Islet of Langerhans (tissue), 1 donor: ENCODE measurements at regions not wholly inside any gene's neighbourhood (a gene's known extent, or its start where the extent isn't known, plus 50 kb on each side); places are given as distances from the start of the nearest gene placed in this dataset.

Source experiments
- FAIRE-seq: peaks from one replicate; lab custom pipeline; 2011; peaks lifted over from hg19 to GRCh38; lab: Jason Lieb, UNC

- FAIRE-seq = no peak
These were observed 284.5 kb upstream of the KLF6 start for GRCh38 chr10:4069491-4069890.

- FAIRE-seq = no peak
These were observed 283.6 kb upstream of the KLF6 start for GRCh38 chr10:4068629-4069028.

GRCh38 chr10:4067931-4068561 is 283.0 kb upstream of the KLF6 start:
- no peak for FAIRE-seq

- no peak for FAIRE-seq
These were observed 282.5 kb upstream of the KLF6 start for GRCh38 chr10:4067531-4067930.

GRCh38 chr10:4066581-4067390 is 281.8 kb upstream of the KLF6 start:
- no peak for FAIRE-seq

- no peak for FAIRE-seq
These were observed 279.5 kb upstream of the KLF6 start for GRCh38 chr10:4064489-4064888.

- FAIRE-seq = no peak
These were observed 278.7 kb upstream of the KLF6 start for GRCh38 chr10:4063717-4064116.

GRCh38 chr10:4062751-4063150 is 277.7 kb upstream of the KLF6 start:
- FAIRE-seq = no peak

- FAIRE-seq = no peak
These were observed 277.1 kb upstream of the KLF6 start for GRCh38 chr10:4062072-4062471.

GRCh38 chr10:4061441-4061951 is 276.5 kb upstream of the KLF6 start:
- FAIRE-seq = no peak

GRCh38 chr10:4059471-4060138 is 274.6 kb upstream of the KLF6 start:
- FAIRE-seq = no peak

- FAIRE-seq = no peak
These were observed 273.6 kb upstream of the KLF6 start for GRCh38 chr10:4058514-4059029.

GRCh38 chr10:4057725-4058513 is 272.9 kb upstream of the KLF6 start:
- FAIRE-seq = no peak

- FAIRE-seq = no peak
These were observed 272.0 kb upstream of the KLF6 start for GRCh38 chr10:4057021-4057420.

- no peak for FAIRE-seq
These were observed 269.8 kb upstream of the KLF6 start for GRCh38 chr10:4054656-4055435.

GRCh38 chr10:4053940-4054339 is 268.9 kb upstream of the KLF6 start:
- FAIRE-seq = no peak

- no peak for FAIRE-seq
These were observed 266.7 kb upstream of the KLF6 start for GRCh38 chr10:4051641-4052151.

GRCh38 chr10:4051011-4051640 is 266.1 kb upstream of the KLF6 start:
- FAIRE-seq = no peak

GRCh38 chr10:4050061-4050460 is 265.1 kb upstream of the KLF6 start:
- no peak for FAIRE-seq

GRCh38 chr10:4049348-4049747 is 264.3 kb upstream of the KLF6 start:
- no peak for FAIRE-seq
